ENCODE measurements at regions not wholly inside any gene's neighbourhood (a gene's known extent, or its start where the extent isn't known, plus 50 kb on each side); places are given as distances from the start of the nearest gene placed in this dataset.
"Not testable (repeated sequence)": the region's sequence is repeated elsewhere in the genome, so short reads cannot be mapped to it uniquely, and the experiment has no call there.

GRCh38 chr2:228913176-228913575, 357.9 kb downstream of the PID1 start:
- no peaks in the 10 kb centered on the region for H3K36me3 ChIP-seq (ENCODE audit: control insufficient read depth, insufficient read depth, low read length)
- H3K9me3 ChIP-seq (ENCODE audit: control insufficient read depth, insufficient read depth, low read depth, low read length): no peaks in the 10 kb centered on the region
- TF ChIP-seq CTCF (conservative IDR thresholded peaks at IDR 0.05 in 1 of 2, IDR thresholded peaks at IDR 0.05 in 1 of 2; ENCODE audit: low read depth in 1 of 2, low read length in 2 of 2) (no peak), EZH2 (IDR thresholded peaks at IDR 0.05; ENCODE audit: low read length, missing control alignments) (no peak)
- H2AFZ ChIP-seq (ENCODE audit: low read length): no peak overlapping the region
- H4K20me1 ChIP-seq (ENCODE audit: control insufficient read depth, extremely low read depth, insufficient read depth, low read length): no peaks in the 10 kb centered on the region
- no peak overlapping the region for H3K4me3 ChIP-seq (replicated peaks in 1 of 4; ENCODE audit: control extremely low read depth in 1 of 4, insufficient read depth in 1 of 4, low read depth in 3 of 4, low read length in 4 of 4)
- no peak overlapping the region for H3K4me2 ChIP-seq (ENCODE audit: extremely low read depth, insufficient read depth, low read length)
- no peaks in the 10 kb centered on the region for H3K27me3 ChIP-seq (ENCODE audit: control insufficient read depth, insufficient read depth, low read length)
- no peak overlapping the region for H3K27ac ChIP-seq (ENCODE audit: insufficient read depth, low read length)
- no peaks in the 10 kb centered on the region for H3K79me2 ChIP-seq (ENCODE audit: control insufficient read depth, insufficient read depth, low read length)
- H3K9ac ChIP-seq (ENCODE audit: insufficient read depth, low read length): no peak overlapping the region
- H3K4me1 ChIP-seq (ENCODE audit: control insufficient read depth, extremely low read depth, insufficient read depth, low read length): no peaks in the 10 kb centered on the region
- DNase-seq (ENCODE audit: low read depth in 2 of 2): no peak

GRCh38 chr2:228910872-228911271, 360.2 kb downstream of the PID1 start:
- not testable (repeated sequence) for H3K9ac ChIP-seq (ENCODE audit: insufficient read depth, low read length); H3K27ac ChIP-seq (ENCODE audit: insufficient read depth, low read length); H3K27me3 ChIP-seq (ENCODE audit: control insufficient read depth, insufficient read depth, low read length); H2AFZ ChIP-seq (ENCODE audit: low read length); H3K4me1 ChIP-seq (ENCODE audit: control insufficient read depth, extremely low read depth, insufficient read depth, low read length); H3K4me2 ChIP-seq (ENCODE audit: extremely low read depth, insufficient read depth, low read length); H4K20me1 ChIP-seq (ENCODE audit: control insufficient read depth, extremely low read depth, insufficient read depth, low read length); H3K9me3 ChIP-seq (ENCODE audit: control insufficient read depth, insufficient read depth, low read depth, low read length); H3K4me3 ChIP-seq (replicated peaks in 1 of 4; ENCODE audit: control extremely low read depth in 1 of 4, insufficient read depth in 1 of 4, low read depth in 3 of 4, low read length in 4 of 4); DNase-seq (ENCODE audit: low read depth in 2 of 2); H3K36me3 ChIP-seq (ENCODE audit: control insufficient read depth, insufficient read depth, low read length); H3K79me2 ChIP-seq (ENCODE audit: control insufficient read depth, insufficient read depth, low read length)

- H3K4me3 ChIP-seq (replicated peaks in 1 of 4; ENCODE audit: control extremely low read depth in 1 of 4, insufficient read depth in 1 of 4, low read depth in 3 of 4, low read length in 4 of 4): no peak overlapping the region
- no peak overlapping the region for H2AFZ ChIP-seq (ENCODE audit: low read length)
- peak in 1 of 2 donors; percentile 23 for DNase-seq (ENCODE audit: low read depth in 2 of 2)
These were observed 368.9 kb downstream of the PID1 start for GRCh38 chr2:228902176-228902575.

More at GRCh38 chr2:228902176-228902575, 368.9 kb downstream of the PID1 start:
- no peak for TF ChIP-seq EZH2 (IDR thresholded peaks at IDR 0.05; ENCODE audit: low read length, missing control alignments)
- TF ChIP-seq CTCF (conservative IDR thresholded peaks at IDR 0.05 in 1 of 2, IDR thresholded peaks at IDR 0.05 in 1 of 2; ENCODE audit: low read depth in 1 of 2, low read length in 2 of 2): no peak
- H3K27ac ChIP-seq (ENCODE audit: insufficient read depth, low read length): no peak overlapping the region
- no peaks in the 10 kb centered on the region for H3K27me3 ChIP-seq (ENCODE audit: control insufficient read depth, insufficient read depth, low read length)
- H3K9ac ChIP-seq (ENCODE audit: insufficient read depth, low read length): no peak overlapping the region
- no peak overlapping the region for H3K4me2 ChIP-seq (ENCODE audit: extremely low read depth, insufficient read depth, low read length)
- H3K79me2 ChIP-seq (ENCODE audit: control insufficient read depth, insufficient read depth, low read length): no peaks in the 10 kb centered on the region
- H4K20me1 ChIP-seq (ENCODE audit: control insufficient read depth, extremely low read depth, insufficient read depth, low read length): no peaks in the 10 kb centered on the region
- no peaks in the 10 kb centered on the region for H3K4me1 ChIP-seq (ENCODE audit: control insufficient read depth, extremely low read depth, insufficient read depth, low read length)
- no peaks in the 10 kb centered on the region for H3K36me3 ChIP-seq (ENCODE audit: control insufficient read depth, insufficient read depth, low read length)
- H3K9me3 ChIP-seq (ENCODE audit: control insufficient read depth, insufficient read depth, low read depth, low read length): no peaks in the 10 kb centered on the region
